Fibroblast of lung (primary cell): ENCODE measurements at regions not wholly inside any gene's neighbourhood (a gene's known extent, or its start where the extent isn't known, plus 50 kb on each side); places are given as distances from the start of the nearest gene placed in this dataset.

Source experiments
- EZH2 ChIP-seq: IDR thresholded peaks from 2 replicates; pipeline ENCODE4 v1.5.1; 2012; ENCODE audit warnings: low read length, control low read depth, mild to moderate bottlenecking; ENCODE audit errors: missing control alignments
- TF ChIP-seq, protein P1 (sequence below), 2 donors: IDR thresholded peaks in 1 of 2; conservative IDR thresholded peaks in 1 of 2; 1 replicate in 1 of 2; 2 replicates in 1 of 2; pipeline ENCODE4 v1.5.1; 2011 to 2012; ENCODE audit warnings: low read length in 2 of 2, control low read depth in 1 of 2, inconsistent platforms in 1 of 2, low read depth in 1 of 2, mild to moderate bottlenecking in 1 of 2

DNA sequence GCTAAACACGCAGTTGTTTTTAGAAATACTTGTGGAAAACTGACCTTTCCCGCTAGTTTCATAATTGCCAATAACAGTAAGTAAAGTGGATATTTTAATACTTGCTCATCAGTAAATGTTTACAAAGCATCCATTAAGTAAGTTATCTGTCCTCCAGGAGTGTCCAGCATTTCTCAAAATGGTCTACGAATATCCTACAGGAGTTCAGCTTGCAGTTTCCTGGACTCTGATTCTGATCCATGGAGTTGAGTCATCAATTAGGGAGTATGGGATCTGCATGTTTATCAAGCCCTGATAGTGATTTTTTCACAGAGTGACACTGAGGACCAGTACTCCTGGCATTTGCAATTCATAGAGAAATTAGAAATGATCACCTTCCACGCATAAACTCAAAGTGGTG is 325.2 kb upstream of the AADAT start:
- TF ChIP-seq EZH2: no peak
- TF ChIP-seq, protein P1, sequence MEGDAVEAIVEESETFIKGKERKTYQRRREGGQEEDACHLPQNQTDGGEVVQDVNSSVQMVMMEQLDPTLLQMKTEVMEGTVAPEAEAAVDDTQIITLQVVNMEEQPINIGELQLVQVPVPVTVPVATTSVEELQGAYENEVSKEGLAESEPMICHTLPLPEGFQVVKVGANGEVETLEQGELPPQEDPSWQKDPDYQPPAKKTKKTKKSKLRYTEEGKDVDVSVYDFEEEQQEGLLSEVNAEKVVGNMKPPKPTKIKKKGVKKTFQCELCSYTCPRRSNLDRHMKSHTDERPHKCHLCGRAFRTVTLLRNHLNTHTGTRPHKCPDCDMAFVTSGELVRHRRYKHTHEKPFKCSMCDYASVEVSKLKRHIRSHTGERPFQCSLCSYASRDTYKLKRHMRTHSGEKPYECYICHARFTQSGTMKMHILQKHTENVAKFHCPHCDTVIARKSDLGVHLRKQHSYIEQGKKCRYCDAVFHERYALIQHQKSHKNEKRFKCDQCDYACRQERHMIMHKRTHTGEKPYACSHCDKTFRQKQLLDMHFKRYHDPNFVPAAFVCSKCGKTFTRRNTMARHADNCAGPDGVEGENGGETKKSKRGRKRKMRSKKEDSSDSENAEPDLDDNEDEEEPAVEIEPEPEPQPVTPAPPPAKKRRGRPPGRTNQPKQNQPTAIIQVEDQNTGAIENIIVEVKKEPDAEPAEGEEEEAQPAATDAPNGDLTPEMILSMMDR (conservative IDR thresholded peaks at IDR 0.05 in 1 of 2, IDR thresholded peaks at IDR 0.05 in 1 of 2; ENCODE audit: low read depth in 1 of 2, low read length in 2 of 2): no peak
